Mammary epithelial cell (primary cell): ENCODE measurements at regions not wholly inside any gene's neighbourhood (a gene's known extent, or its start where the extent isn't known, plus 50 kb on each side); places are given as distances from the start of the nearest gene placed in this dataset.

Experiments used
- CTCF ChIP-seq, 2 donors: IDR thresholded peaks in 1 of 2; conservative IDR thresholded peaks in 1 of 2; 2 replicates each; pipeline ENCODE4 v1.5.1; 2011 to 2012; ENCODE audit warnings: inconsistent platforms in 2 of 2, low read length in 2 of 2, mild to moderate bottlenecking in 2 of 2, control low read depth in 1 of 2, low read depth in 1 of 2; ENCODE audit not compliant: insufficient read depth in 1 of 2; ENCODE audit errors: extremely low read depth in 1 of 2
- EZH2 ChIP-seq: IDR thresholded peaks from 2 replicates; pipeline ENCODE4 v1.6.1; 2012; ENCODE audit warnings: low read length, inconsistent platforms, borderline replicate concordance

GRCh38 chr2:11983870-11984269, 237.4 kb downstream of the LPIN1 start:
- TF ChIP-seq CTCF (conservative IDR thresholded peaks at IDR 0.05 in 1 of 2, IDR thresholded peaks at IDR 0.05 in 1 of 2; ENCODE audit: extremely low read depth in 1 of 2, insufficient read depth in 1 of 2, low read depth in 1 of 2, low read length in 2 of 2) (no peak), EZH2 (no peak)
